Naive thymus-derived CD8-positive, alpha-beta T cell (primary cell): ENCODE measurements at regions not wholly inside any gene's neighbourhood (a gene's known extent, or its start where the extent isn't known, plus 50 kb on each side); places are given as distances from the start of the nearest gene placed in this dataset.

Experiments
- ATAC-seq, 2 donors: fragments of 150-1000 bp; cut with Tn5 transposase in 1 of 2; sonication (Bioruptor Pico), chemical (Tn5 transposase) in 1 of 2; 1 replicate in 1 of 2; 2 replicates in 1 of 2; pipeline ENCODE4 v1.10.0; 2021; ENCODE audit warnings: mild to moderate bottlenecking in 2 of 2, moderate library complexity in 2 of 2
- POLR2A ChIA-PET: fragments of 350-600 bp; sonication (Branson Sonifier 250); formaldehyde crosslinking; loops from one replicate; lab custom pipeline; 2021; ENCODE audit warnings: antibody characterized with exemption; lab: Charles Lee
- DNase-seq, 10 donors: peaks; one replicate each; pipeline versions ENCODE4 v3.0.0 to v3.0.0-alpha.2; 2020 to 2022
- H3K27ac Mint-ChIP-seq, 10 donors: one replicate each; pipeline ENCODE4 v1.8.0; 2020 to 2022; ENCODE audit warnings: mild to moderate bottlenecking in 10 of 10, mixed read lengths in 10 of 10, moderate library complexity in 4 of 10, inconsistent platforms in 1 of 10
- H3K27me3 Mint-ChIP-seq, 5 donors: one replicate each; pipeline ENCODE4 v1.8.0; 2021 to 2022; ENCODE audit warnings: mixed read lengths in 5 of 5
- H3K36me3 Mint-ChIP-seq, 3 donors: one replicate each; pipeline ENCODE4 v1.8.0; 2020 to 2022; ENCODE audit warnings: mixed read lengths in 3 of 3, mild to moderate bottlenecking in 2 of 3, inconsistent platforms in 1 of 3
- H3K4me1 Mint-ChIP-seq, 4 donors: one replicate each; pipeline ENCODE4 v1.8.0; 2021 to 2022; ENCODE audit warnings: mixed read lengths in 4 of 4
- H3K4me3 Mint-ChIP-seq, 10 donors: one replicate each; pipeline ENCODE4 v1.8.0; 2020 to 2022; ENCODE audit warnings: mild to moderate bottlenecking in 10 of 10, mixed read lengths in 10 of 10, moderate library complexity in 6 of 10, inconsistent platforms in 1 of 10
- H3K9me3 Mint-ChIP-seq, 9 donors: one replicate each; pipeline ENCODE4 v1.8.0; 2020 to 2022; ENCODE audit warnings: mixed read lengths in 9 of 9, mild to moderate bottlenecking in 3 of 9, inconsistent platforms in 1 of 9, moderate library complexity in 1 of 9

- POLR2A ChIA-PET: no interaction called here
- no peak for DNase-seq
- Mint-ChIP-seq H3K4me3 (no peak overlapping the region), H3K9me3 (peaks cover 0 to 12% (median 0%) of the 10 kb centered on the region in 9 donors), H3K4me1 (no peaks in the 10 kb centered on the region), H3K27ac (no peak overlapping the region), H3K27me3 (peaks cover 2 to 34% (median 5%) of the 10 kb centered on the region in 5 donors), H3K36me3 (no peaks in the 10 kb centered on the region)
- ATAC-seq: no peak
Observed at GRCh38 chr20:40522405-40522804, 166.6 kb downstream of the MAFB start.

GRCh38 chr20:40521962-40522361 lies 167.1 kb downstream of the MAFB start:
- Mint-ChIP-seq H3K4me1 (no peaks in the 10 kb centered on the region), H3K9me3 (peaks cover 0 to 13% (median 0%) of the 10 kb centered on the region in 9 donors), H3K36me3 (no peaks in the 10 kb centered on the region), H3K27me3 (peaks cover 2 to 38% (median 5%) of the 10 kb centered on the region in 5 donors), H3K27ac (no peak overlapping the region), H3K4me3 (no peak overlapping the region)
- POLR2A ChIA-PET: no interaction called here
- ATAC-seq (no peak), DNase-seq (no peak)

- ATAC-seq (no peak), DNase-seq (no peak)
- peaks cover 2 to 35% (median 8%) of the 10 kb centered on the region in 5 donors for H3K27me3 Mint-ChIP-seq
- POLR2A ChIA-PET: no interaction called here
- H3K4me1 Mint-ChIP-seq: no peaks in the 10 kb centered on the region
- H3K4me3 Mint-ChIP-seq: no peak overlapping the region
- no peak overlapping the region for H3K27ac Mint-ChIP-seq
- H3K9me3 Mint-ChIP-seq: peaks cover 0 to 11% (median 0%) of the 10 kb centered on the region in 9 donors
- no peaks in the 10 kb centered on the region for H3K36me3 Mint-ChIP-seq
Observed at GRCh38 chr20:40519918-40520317, 169.1 kb downstream of the MAFB start.

GRCh38 chr20:40512994-40513393 lies 176.0 kb downstream of the MAFB start:
- H3K27me3 Mint-ChIP-seq: peaks cover 0 to 35% (median 5%) of the 10 kb centered on the region in 5 donors
- H3K27ac Mint-ChIP-seq: no peak overlapping the region

GRCh38 chr20:40512591-40512990 lies 176.4 kb downstream of the MAFB start:
- Mint-ChIP-seq H3K4me3 (no peak overlapping the region), H3K4me1 (peaks cover 0 to 1% (median 0%) of the 10 kb centered on the region in 4 donors)

More at GRCh38 chr20:40512994-40513393, 176.0 kb downstream of the MAFB start:
- no peak for ATAC-seq
- Mint-ChIP-seq H3K36me3 (no peaks in the 10 kb centered on the region), H3K4me3 (no peak overlapping the region), H3K4me1 (peaks cover 0 to 1% (median 0%) of the 10 kb centered on the region in 4 donors), H3K9me3 (peaks cover 0 to 7% (median 0%) of the 10 kb centered on the region in 9 donors)
- POLR2A ChIA-PET: no interaction called here
- no peak for DNase-seq

GRCh38 chr20:40511478-40511877 lies 177.6 kb downstream of the MAFB start:
- Mint-ChIP-seq H3K4me1 (peaks cover 0 to 1% (median 0%) of the 10 kb centered on the region in 4 donors), H3K27ac (no peak overlapping the region), H3K27me3 (peaks cover 0 to 27% (median 1%) of the 10 kb centered on the region in 5 donors), H3K4me3 (no peak overlapping the region), H3K36me3 (no peaks in the 10 kb centered on the region), H3K9me3 (peaks cover 0 to 3% (median 0%) of the 10 kb centered on the region in 9 donors)
- ATAC-seq (no peak), DNase-seq (no peak)
- POLR2A ChIA-PET: no interaction called here

More at GRCh38 chr20:40512591-40512990, 176.4 kb downstream of the MAFB start:
- H3K27ac Mint-ChIP-seq: no peak overlapping the region
- DNase-seq: no peak
- no peaks in the 10 kb centered on the region for H3K36me3 Mint-ChIP-seq
- H3K27me3 Mint-ChIP-seq: peaks cover 0 to 34% (median 4%) of the 10 kb centered on the region in 5 donors
- POLR2A ChIA-PET: no interaction called here
- H3K9me3 Mint-ChIP-seq: peaks cover 0 to 4% (median 0%) of the 10 kb centered on the region in 9 donors
- no peak for ATAC-seq

GRCh38 chr20:40510622-40511021 lies 178.4 kb downstream of the MAFB start:
- Mint-ChIP-seq H3K4me3 (no peak overlapping the region), H3K36me3 (no peaks in the 10 kb centered on the region), H3K27ac (no peak overlapping the region), H3K27me3 (peaks cover 0 to 27% (median 1%) of the 10 kb centered on the region in 5 donors), H3K9me3 (peaks cover 0 to 3% (median 0%) of the 10 kb centered on the region in 9 donors), H3K4me1 (peaks cover 0 to 1% (median 0%) of the 10 kb centered on the region in 4 donors)
- DNase-seq (no peak), ATAC-seq (no peak)
- POLR2A ChIA-PET: no interaction called here

- Mint-ChIP-seq H3K9me3 (no peaks in the 10 kb centered on the region), H3K36me3 (no peaks in the 10 kb centered on the region), H3K27me3 (peaks cover 0 to 27% (median 1%) of the 10 kb centered on the region in 5 donors), H3K27ac (no peak overlapping the region), H3K4me1 (no peaks in the 10 kb centered on the region), H3K4me3 (no peak overlapping the region)
- no peak for ATAC-seq
- POLR2A ChIA-PET: no interaction called here
- no peak for DNase-seq
Observed at GRCh38 chr20:40508821-40509220, 180.2 kb downstream of the MAFB start.

- H3K27ac Mint-ChIP-seq: peak overlapping the region in 1 of 10 donors; percentile 11
Observed at GRCh38 chr20:40506537-40506939, 182.5 kb downstream of the MAFB start.

GRCh38 chr20:40503119-40503518 lies 185.9 kb downstream of the MAFB start:
- POLR2A ChIA-PET: no interaction called here
- Mint-ChIP-seq H3K4me1 (peaks cover 0 to under 1% (median 0%) of the 10 kb centered on the region in 4 donors), H3K27me3 (peaks cover 3 to 12% (median 5%) of the 10 kb centered on the region in 5 donors), H3K36me3 (no peaks in the 10 kb centered on the region), H3K27ac (no peak overlapping the region), H3K9me3 (no peaks in the 10 kb centered on the region), H3K4me3 (no peak overlapping the region)
- DNase-seq (no peak), ATAC-seq (no peak)

More at GRCh38 chr20:40506537-40506939, 182.5 kb downstream of the MAFB start:
- ATAC-seq (no peak), DNase-seq (peak in 1 of 10 donors; percentile 13)
- Mint-ChIP-seq H3K4me1 (no peaks in the 10 kb centered on the region), H3K27me3 (peaks cover 1 to 27% (median 3%) of the 10 kb centered on the region in 5 donors), H3K4me3 (no peak overlapping the region), H3K9me3 (no peaks in the 10 kb centered on the region), H3K36me3 (no peaks in the 10 kb centered on the region)
- POLR2A ChIA-PET: no interaction called here

GRCh38 chr20:40502576-40502975 lies 186.5 kb downstream of the MAFB start:
- H3K27ac Mint-ChIP-seq: no peak overlapping the region
- POLR2A ChIA-PET: no interaction called here
- peaks cover 0 to 16% (median 5%) of the 10 kb centered on the region in 5 donors for H3K27me3 Mint-ChIP-seq
- no peak for DNase-seq
- no peak overlapping the region for H3K4me3 Mint-ChIP-seq
- H3K36me3 Mint-ChIP-seq: no peaks in the 10 kb centered on the region
- no peak for ATAC-seq
- H3K9me3 Mint-ChIP-seq: no peaks in the 10 kb centered on the region
- H3K4me1 Mint-ChIP-seq: peaks cover 0 to 5% (median 1%) of the 10 kb centered on the region in 4 donors

GRCh38 chr20:40499391-40499790 lies 189.6 kb downstream of the MAFB start:
- POLR2A ChIA-PET: no interaction called here

GRCh38 chr20:40497899-40498691 lies 190.9 kb downstream of the MAFB start:
- H3K36me3 Mint-ChIP-seq: no peaks in the 10 kb centered on the region
- peaks cover 3 to 29% (median 12%) of the 10 kb centered on the region in 5 donors for H3K27me3 Mint-ChIP-seq
- peaks cover 0 to 5% (median 1%) of the 10 kb centered on the region in 4 donors for H3K4me1 Mint-ChIP-seq
- H3K4me3 Mint-ChIP-seq: peak overlapping the region in 1 of 10 donors; percentile 43
- no peak overlapping the region for H3K27ac Mint-ChIP-seq
- POLR2A ChIA-PET: no interaction called here
- no peaks in the 10 kb centered on the region for H3K9me3 Mint-ChIP-seq
- DNase-seq (no peak), ATAC-seq (no peak)

More at GRCh38 chr20:40499391-40499790, 189.6 kb downstream of the MAFB start:
- Mint-ChIP-seq H3K9me3 (no peaks in the 10 kb centered on the region), H3K36me3 (no peaks in the 10 kb centered on the region), H3K4me1 (peaks cover 0 to 5% (median 1%) of the 10 kb centered on the region in 4 donors), H3K27me3 (peaks cover 3 to 28% (median 10%) of the 10 kb centered on the region in 5 donors), H3K27ac (no peak overlapping the region), H3K4me3 (no peak overlapping the region)
- DNase-seq (no peak), ATAC-seq (no peak)
